ENCODE measurements at regions not wholly inside any gene's neighbourhood (a gene's known extent, or its start where the extent isn't known, plus 50 kb on each side); places are given as distances from the start of the nearest gene placed in this dataset.

GRCh38 chr10:109622566-109622965, 300.7 kb downstream of the XPNPEP1 start:
- TF ChIP-seq CTCF (conservative IDR thresholded peaks at IDR 0.05; ENCODE audit: low read length): no peak
- TF ChIP-seq EZH2phosphoT487 (IDR thresholded peaks at IDR 0.05; ENCODE audit: borderline replicate concordance): no peak

All from Loucy (cell line).